Prostate gland (tissue), 2 donors: ENCODE measurements at regions not wholly inside any gene's neighbourhood (a gene's known extent, or its start where the extent isn't known, plus 50 kb on each side); places are given as distances from the start of the nearest gene placed in this dataset.

Experiments
- DNase-seq: peaks from one replicate; pipeline ENCODE4 v3.0.0-alpha.2; 2019; ENCODE audit warnings: low spot score
- H3K27ac ChIP-seq, 2 donors: fragments of 200-600 bp; sonication (generic); 2 replicates each; pipeline ENCODE4 v1.5.1; 2017 to 2019
- H3K27me3 ChIP-seq: fragments of 200-600 bp; sonication (generic); replicated peaks from 2 replicates; pipeline ENCODE4 v1.5.1; 2019; ENCODE audit not compliant: insufficient read depth
- H3K36me3 ChIP-seq, 2 donors: fragments of 200-600 bp; sonication (generic); 1 replicate in 1 of 2; 2 replicates in 1 of 2; pipeline versions ENCODE4 v1.5.1 to v1.8.1; 2017 to 2019
- H3K4me1 ChIP-seq: fragments of 200-600 bp; sonication (generic); replicated peaks from 2 replicates; pipeline ENCODE4 v1.5.1; 2019
- H3K4me3 ChIP-seq, 2 donors: fragments of 200-600 bp; sonication (generic); 2 replicates each; pipeline ENCODE4 v1.5.1; 2017 to 2019
- H3K9me3 ChIP-seq: fragments of 200-600 bp; sonication (generic); 2 replicates; pipeline ENCODE4 v1.5.1; 2017
- POLR2A ChIP-seq: fragments of 450-650 bp; IDR thresholded peaks from one replicate; pipeline ENCODE4 v1.6.1; 2016; ENCODE audit warnings: antibody characterized with exemption, mild to moderate bottlenecking
- POLR2AphosphoS5 ChIP-seq: sonication (generic); formaldehyde crosslinking; IDR thresholded peaks from one replicate; pipeline ENCODE4 v1.6.1; 2017; ENCODE audit warnings: antibody characterized with exemption
- WGBS: methylation state at CpG from one replicate; pipeline ENCODE4 v1.1.5; 2018; 5-methylcytosine and 5-hydroxymethylcytosine counted together
- intact Hi-C: fragments of 100-400 bp; cut with DNase I; formaldehyde crosslinking; loops from one replicate; pipeline ENCODE4 v1.14.2; 2022
- TF ChIP-seq, protein P1 (sequence below), 4 experiments: fragments of 200-600 bp in 2 of 4; fragments of 450-650 bp in 2 of 4; sonication (generic) in 2 of 4; IDR thresholded peaks; 1 replicate in 3 of 4; 2 replicates in 1 of 4; pipeline ENCODE4 v1.5.1; 2016 to 2019; ENCODE audit warnings: antibody characterized with exemption in 4 of 4, mild to moderate bottlenecking in 2 of 4, moderate library complexity in 2 of 4

GRCh38 chr6:120965814-120966213 is 368.5 kb downstream of the TBC1D32 start:
- intact Hi-C loops: no loop called here
- 86% methylated on average over 3 of the region's 3 CpGs for WGBS
- no peaks in the 10 kb centered on the region for H3K36me3 ChIP-seq
- H3K4me1 ChIP-seq: no peaks in the 10 kb centered on the region
- no peaks in the 10 kb centered on the region for H3K27me3 ChIP-seq
- H3K4me3 ChIP-seq: no peak overlapping the region
- TF ChIP-seq POLR2A (no peak), POLR2AphosphoS5 (no peak)
- TF ChIP-seq, protein P1, sequence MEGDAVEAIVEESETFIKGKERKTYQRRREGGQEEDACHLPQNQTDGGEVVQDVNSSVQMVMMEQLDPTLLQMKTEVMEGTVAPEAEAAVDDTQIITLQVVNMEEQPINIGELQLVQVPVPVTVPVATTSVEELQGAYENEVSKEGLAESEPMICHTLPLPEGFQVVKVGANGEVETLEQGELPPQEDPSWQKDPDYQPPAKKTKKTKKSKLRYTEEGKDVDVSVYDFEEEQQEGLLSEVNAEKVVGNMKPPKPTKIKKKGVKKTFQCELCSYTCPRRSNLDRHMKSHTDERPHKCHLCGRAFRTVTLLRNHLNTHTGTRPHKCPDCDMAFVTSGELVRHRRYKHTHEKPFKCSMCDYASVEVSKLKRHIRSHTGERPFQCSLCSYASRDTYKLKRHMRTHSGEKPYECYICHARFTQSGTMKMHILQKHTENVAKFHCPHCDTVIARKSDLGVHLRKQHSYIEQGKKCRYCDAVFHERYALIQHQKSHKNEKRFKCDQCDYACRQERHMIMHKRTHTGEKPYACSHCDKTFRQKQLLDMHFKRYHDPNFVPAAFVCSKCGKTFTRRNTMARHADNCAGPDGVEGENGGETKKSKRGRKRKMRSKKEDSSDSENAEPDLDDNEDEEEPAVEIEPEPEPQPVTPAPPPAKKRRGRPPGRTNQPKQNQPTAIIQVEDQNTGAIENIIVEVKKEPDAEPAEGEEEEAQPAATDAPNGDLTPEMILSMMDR (IDR thresholded peaks at IDR 0.05): no peak
- DNase-seq: no peak
- H3K27ac ChIP-seq: no peak overlapping the region
- no peaks in the 10 kb centered on the region for H3K9me3 ChIP-seq

GRCh38 chr6:120960761-120961160 is 373.5 kb downstream of the TBC1D32 start:
- 96% methylated on average over 1 of the region's 1 CpG for WGBS
- TF ChIP-seq POLR2A: no peak
- TF ChIP-seq POLR2AphosphoS5: no peak
- TF ChIP-seq, protein P1 (IDR thresholded peaks at IDR 0.05): no peak
- intact Hi-C loops: no loop called here
- H3K4me1 ChIP-seq: no peaks in the 10 kb centered on the region
- H3K36me3 ChIP-seq: no peaks in the 10 kb centered on the region
- no peaks in the 10 kb centered on the region for H3K9me3 ChIP-seq
- no peaks in the 10 kb centered on the region for H3K27me3 ChIP-seq
- H3K4me3 ChIP-seq: no peak overlapping the region
- DNase-seq: no peak
- no peak overlapping the region for H3K27ac ChIP-seq

- H3K4me3 ChIP-seq: no peak overlapping the region
- no peaks in the 10 kb centered on the region for H3K27me3 ChIP-seq
- no peaks in the 10 kb centered on the region for H3K4me1 ChIP-seq
- no peaks in the 10 kb centered on the region for H3K36me3 ChIP-seq
- no peak overlapping the region for H3K27ac ChIP-seq
- DNase-seq: no peak
- intact Hi-C loops: no loop called here
- no peaks in the 10 kb centered on the region for H3K9me3 ChIP-seq
- WGBS: 73% methylated on average over 1 of the region's 1 CpG
- TF ChIP-seq POLR2AphosphoS5 (no peak), POLR2A (no peak)
- TF ChIP-seq, protein P1 (IDR thresholded peaks at IDR 0.05): no peak
These were observed 380.2 kb downstream of the TBC1D32 start for GRCh38 chr6:120954111-120954510.

DNA sequence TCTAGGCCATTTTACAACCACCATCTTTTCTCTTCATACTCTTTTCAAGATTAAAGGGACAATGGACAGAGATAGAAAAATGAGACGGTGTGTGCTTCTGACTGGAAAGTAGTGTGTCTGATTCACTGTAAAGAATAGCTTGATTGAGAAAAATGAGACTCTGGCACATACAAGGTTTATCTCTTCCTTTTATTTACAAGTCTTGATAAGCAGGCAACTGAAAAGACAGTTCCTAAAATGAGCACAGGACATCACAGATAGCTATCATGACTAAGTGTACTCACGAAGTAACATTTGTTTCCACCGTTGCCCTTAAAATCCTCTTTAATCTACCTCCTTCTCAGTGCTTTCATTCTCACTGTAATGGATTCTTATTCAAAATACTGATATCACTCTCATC is 383.0 kb downstream of the TBC1D32 start:
- DNase-seq: no peak
- H3K9me3 ChIP-seq: no peaks in the 10 kb centered on the region
- no peaks in the 10 kb centered on the region for H3K36me3 ChIP-seq
- H3K27me3 ChIP-seq: no peaks in the 10 kb centered on the region
- no peak overlapping the region for H3K27ac ChIP-seq
- no peak overlapping the region for H3K4me3 ChIP-seq
- H3K4me1 ChIP-seq: no peaks in the 10 kb centered on the region
- intact Hi-C loops: no loop called here
- no peak for TF ChIP-seq POLR2AphosphoS5
- WGBS: 22% methylated on average over 3 of the region's 3 CpGs

- Histone ChIP-seq H3K27me3 (no peaks in the 10 kb centered on the region), H3K36me3 (no peaks in the 10 kb centered on the region), H3K4me3 (no peak overlapping the region), H3K9me3 (no peaks in the 10 kb centered on the region), H3K27ac (no peak overlapping the region), H3K4me1 (no peaks in the 10 kb centered on the region)
- TF ChIP-seq POLR2A: no peak
- TF ChIP-seq, protein P1 (IDR thresholded peaks at IDR 0.05): no peak
- no peak for TF ChIP-seq POLR2AphosphoS5
- 0% methylated on average over 1 of the region's 1 CpG for WGBS
- intact Hi-C loops: no loop called here
- no peak for DNase-seq
These were observed 387.2 kb downstream of the TBC1D32 start for GRCh38 chr6:120947111-120947510.
